GM21360 (cell line): ENCODE measurements at regions not wholly inside any gene's neighbourhood (a gene's known extent, or its start where the extent isn't known, plus 50 kb on each side); places are given as distances from the start of the nearest gene placed in this dataset.

Source experiments
- ATAC-seq: cut with Tn5 transposase; IDR thresholded peaks from one replicate; pipeline ENCODE4 v1.9.1; 2021; ENCODE audit warnings: mild to moderate bottlenecking, moderate library complexity; ENCODE audit not compliant: unreplicated experiment

DNA sequence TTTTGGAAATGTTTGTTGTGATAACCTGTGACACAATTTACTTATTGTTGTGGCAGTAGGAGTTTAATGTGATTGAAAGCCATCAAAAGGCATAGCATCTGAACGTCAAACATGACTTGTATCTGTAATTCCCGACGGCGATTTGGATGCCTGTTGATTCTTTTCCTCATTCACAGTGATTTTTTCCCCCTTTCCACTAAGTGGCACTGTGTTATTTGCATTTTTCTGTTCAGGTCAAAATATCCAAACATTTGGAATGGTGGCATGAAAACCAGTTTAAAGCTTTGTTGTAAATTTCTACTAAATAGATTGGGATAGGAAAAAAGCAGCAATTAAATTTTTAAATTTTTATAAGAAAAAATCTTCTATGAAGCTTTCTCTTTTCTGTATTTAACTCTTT, 259.9 kb upstream of the KCNH8 start:
- no peak for ATAC-seq

DNA sequence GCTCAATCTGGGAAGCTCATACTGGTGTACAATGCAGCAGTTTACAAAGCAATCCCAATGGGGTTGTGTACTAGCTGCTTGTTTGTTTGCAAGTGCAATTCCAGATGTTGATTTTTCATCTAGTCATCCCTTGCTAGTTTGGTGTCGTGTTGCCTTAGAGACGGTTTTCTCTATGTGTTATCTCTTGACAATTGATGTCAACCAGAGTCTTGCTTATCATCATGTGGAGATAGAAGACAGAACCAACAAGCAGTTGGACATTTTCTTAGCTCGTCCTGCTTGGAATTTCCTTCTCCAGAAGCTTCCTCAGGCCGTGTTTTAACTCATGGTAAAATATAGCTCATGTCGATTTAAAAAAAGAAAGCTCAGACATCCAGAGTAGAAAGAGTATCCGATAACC, 262.0 kb upstream of the KCNH8 start:
- no peak for ATAC-seq

DNA sequence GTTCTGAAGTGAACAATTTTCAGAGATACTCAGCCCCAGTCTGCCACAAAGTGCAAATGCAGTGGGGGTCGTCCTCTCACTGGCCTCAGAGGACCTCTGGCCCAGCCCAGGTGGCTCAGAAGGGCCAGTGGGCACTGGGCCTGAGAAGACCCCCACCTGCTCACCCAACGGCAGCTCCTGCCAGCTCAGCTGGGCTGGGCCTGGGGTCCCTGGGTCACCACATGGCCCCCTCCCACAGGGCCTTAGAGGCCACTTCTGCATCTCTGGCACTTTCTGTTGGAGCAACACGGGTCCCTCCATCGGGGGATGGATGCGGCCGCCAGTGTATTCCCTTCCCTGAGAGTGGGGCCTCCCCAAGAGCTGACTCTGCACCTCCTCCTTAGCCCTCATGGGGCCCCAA, 262.7 kb upstream of the KCNH8 start:
- ATAC-seq = no peak

DNA sequence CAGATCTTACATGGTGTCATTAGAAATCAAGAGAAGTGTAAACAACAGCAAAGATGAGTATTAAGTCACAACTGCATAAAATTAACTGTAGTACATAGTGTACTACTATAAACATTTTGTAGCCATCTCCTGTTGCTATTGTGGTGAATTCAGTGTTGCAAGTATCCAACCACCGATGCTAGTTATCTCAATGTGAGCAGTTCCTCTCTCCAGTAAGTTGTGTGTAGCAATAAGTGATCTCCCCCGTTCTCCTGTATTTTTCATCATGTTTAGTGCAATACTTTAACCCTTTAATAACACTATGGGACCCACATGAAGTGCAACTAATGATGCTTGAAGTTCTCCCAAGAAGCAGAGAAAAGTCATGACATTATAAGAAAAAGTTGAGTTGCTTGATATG, 264.7 kb upstream of the KCNH8 start:
- ATAC-seq = no peak

DNA sequence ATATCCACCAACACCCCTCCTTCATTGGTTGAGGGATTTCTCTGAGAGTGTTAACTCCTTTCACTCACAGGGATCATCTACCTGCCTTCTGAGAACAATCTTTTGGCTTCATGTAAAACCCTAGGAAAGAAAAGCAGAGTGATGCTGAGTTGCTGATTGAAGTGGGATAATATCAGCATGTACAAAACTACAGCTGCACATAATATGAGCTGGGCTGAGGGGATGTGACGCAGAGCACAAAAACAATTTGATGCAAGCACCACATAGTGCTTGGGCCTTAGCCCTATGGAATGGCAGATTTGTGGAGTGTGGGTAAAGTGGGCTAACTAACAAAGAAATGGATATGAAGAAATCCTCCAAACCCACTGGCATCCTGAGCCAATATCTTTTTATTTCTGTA, 267.6 kb upstream of the KCNH8 start:
- no peak for ATAC-seq

DNA sequence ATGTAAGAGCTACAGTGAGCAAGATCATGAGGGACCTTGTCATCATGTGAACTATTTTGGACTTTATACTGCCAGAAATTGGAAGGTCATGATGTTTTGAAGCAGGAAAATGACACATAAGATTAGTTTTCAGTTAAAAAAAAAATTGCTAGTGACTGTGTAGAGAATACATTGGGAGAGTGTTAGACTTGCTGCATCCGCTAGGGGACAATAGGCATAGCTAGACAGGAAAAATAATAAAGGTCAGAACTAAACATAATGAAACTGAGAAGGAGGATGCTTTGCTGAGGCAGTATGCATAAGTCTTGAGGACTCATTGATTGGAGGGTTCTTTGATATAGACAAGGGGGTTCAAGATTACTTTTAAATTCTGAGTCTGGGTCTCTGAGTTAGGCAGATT, 275.8 kb upstream of the KCNH8 start:
- ATAC-seq = no peak

DNA sequence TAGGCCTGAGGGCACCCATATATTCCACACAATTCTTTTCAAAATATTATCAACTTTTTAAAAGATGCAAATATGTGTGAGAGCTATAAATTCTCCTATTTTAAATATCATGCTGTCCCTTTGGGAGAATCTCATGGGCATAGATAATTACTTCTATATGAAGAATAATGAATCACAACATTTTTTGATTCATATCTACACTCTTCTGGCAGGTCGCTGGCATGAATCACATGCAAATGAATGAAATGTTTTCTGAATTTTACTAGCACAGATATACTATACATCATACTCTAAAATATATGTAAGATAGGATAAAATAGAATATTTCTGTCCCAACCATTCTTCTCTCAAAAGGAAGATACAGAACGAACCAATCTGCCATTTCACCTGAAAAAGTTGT, 277.7 kb upstream of the KCNH8 start:
- no peak for ATAC-seq

DNA sequence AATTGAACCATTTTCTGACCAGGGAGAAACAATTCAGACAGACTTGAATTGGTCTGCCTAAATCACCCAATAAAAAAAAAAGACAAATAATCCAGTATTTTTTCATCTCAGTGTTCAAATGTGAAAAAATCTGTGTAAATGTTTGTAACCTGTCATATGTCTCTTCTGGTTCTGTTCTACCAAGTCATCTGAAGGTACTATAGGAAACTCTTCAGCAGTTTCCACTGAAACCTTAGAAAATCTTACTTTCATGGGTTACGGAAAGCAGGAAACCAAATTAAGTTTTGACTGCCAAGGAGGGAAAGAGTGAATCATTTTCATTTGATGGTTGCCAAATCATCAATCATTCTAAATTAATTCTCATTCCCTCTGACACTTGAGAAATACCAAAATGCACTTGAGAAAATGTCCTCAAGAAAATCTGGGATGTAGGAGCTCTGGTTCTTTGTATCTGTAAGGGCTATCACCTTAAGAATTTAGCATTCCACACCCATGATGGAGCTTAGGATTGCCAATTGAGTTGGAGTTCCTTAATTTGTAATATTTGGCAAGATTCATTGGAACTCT, 278.2 kb upstream of the KCNH8 start:
- ATAC-seq = no peak

DNA sequence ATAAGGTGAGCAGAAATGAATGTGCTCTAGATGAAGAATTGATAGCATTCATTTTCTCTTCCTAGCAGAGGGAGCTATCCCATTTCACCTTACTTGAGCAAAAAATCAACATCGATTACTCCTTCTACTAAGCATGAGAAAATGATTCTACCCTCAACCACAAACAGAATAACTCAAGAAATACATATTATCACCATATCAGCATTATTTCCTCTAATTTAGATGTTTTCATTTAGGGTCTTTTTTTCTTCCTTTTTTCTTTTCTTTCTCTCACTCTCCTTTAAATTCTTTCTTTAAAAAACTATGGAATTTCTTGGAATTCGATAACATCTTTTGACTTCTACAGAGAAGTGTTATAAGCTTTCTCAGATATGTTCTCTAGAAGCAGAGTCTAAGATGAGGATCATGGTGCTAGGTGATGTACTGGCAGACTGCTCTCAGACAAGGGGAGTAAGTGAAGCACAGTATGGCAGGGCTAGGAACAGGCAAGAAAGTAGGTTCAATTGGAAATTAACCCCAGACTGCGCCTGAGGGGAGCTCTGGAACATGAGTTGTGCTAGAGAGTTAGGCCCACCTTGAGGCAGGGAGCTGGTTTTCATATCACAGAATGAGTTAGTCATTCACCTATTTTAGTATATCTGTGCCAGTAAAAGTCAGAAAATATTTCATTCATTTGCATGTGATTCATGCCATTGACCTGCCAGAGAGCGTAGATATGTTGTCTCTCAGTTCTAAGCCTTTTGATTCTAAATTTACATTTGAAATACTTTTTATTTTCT, 279.2 kb upstream of the KCNH8 start:
- no peak for ATAC-seq

DNA sequence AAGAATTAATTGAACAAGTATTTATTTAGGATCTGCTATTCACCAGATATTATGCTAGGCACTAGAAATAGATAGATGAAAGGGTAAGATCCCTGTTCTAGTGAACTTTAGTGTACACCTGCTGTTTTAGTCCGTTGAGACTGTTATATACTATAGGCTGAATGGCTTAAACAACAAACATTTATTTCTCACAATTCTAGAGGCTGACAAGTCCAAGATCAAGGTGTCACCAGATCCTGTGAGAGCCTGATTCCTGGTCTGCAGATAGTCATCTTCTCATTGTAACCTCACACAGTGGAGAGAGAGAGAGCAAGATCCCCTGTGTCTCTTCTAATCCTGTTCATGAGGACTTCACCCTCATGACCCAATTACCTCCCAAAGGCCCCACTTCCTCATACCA, 281.4 kb upstream of the KCNH8 start:
- ATAC-seq = no peak

DNA sequence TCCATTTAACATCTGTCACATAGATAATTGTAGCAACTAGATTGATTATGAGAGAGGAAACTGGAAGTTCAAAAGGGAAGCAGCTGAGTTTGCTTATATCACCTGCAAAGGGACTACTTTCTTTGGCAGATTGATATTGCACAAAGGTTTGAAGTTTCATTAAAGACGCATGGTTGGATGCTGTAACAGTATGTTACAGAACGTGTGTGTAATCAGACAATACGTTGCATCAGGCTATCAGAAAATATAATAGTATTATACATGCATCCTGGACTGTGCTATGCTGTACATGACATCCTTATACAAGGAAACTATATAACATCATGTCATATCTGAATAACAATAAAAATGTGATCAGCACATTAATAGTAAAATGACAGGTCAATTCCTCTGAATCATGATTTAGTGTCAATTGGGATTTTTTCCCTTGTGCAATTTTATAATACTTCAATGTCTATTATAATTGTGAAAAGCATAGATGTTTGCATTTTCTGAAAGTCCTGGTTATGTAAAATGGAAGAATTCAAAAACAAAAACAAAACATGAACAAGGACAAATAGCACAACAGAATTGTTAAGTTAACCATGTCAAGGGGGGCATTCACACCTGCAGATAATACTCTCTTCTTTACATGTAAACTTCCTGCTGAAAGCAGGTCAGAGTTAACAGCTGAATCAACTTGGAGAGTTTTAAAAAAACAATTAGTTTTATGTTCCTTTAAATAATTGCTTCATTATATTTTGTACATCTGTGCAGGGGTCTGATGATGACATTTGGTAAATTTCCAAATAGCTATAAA, 283.2 kb upstream of the KCNH8 start:
- no peak for ATAC-seq

DNA sequence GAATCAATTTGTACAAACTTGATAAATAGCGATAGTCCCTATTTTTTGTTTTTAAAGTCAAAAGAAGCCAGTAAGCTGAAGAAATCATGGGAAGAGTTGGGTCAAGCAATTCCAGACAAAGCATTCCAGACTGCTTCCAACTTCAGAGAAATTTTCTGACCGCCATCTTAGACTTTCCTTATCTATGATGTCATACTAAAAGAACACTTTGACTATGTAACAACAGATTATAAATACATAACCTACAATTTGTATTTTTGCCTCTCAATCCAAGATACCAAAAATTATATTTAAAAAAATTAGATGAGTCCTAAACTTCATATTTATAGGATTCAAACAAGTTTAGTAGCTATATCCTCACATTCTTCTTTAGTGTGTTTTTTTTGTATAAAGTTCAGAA, 286.2 kb upstream of the KCNH8 start:
- ATAC-seq = no peak

DNA sequence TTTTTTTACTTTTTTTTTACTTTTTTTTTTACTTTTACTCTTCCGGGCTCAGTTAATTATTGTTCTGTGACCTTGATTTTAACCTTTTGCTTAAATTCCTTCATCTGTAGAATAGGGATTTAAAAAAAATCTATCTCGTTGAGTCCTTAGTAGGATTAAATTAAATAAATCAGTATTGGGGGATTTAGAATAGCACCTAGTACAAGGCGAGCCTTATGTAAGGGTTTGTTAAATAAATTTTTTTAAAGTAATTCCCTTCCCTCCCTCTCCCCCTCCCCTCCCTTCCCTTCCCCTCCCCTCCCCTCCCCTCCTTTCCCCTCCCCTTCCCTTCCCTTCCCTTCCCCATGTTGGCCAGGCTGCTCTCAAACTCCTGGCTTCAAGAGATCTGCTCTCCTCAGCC, 287.2 kb upstream of the KCNH8 start:
- no peak for ATAC-seq

DNA sequence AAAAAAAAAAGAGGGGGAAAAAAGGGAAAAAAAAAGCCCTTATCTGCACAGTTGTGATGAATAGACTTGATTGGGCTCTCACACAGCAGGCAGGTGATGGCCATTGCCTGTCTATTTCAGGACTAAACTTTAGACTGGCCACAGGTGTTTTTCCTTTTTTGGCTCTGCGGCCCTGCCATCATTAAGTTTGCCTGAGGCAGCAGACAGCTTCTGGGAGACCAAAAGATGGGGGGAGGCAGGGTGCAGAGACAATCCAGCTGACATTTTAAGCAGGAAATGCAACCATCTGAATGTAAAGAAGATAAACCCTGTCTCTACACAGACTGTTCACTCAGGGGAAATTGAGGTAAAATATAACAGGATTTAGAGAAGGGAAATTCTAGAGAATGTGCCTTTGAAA, 295.0 kb upstream of the KCNH8 start:
- ATAC-seq = no peak

DNA sequence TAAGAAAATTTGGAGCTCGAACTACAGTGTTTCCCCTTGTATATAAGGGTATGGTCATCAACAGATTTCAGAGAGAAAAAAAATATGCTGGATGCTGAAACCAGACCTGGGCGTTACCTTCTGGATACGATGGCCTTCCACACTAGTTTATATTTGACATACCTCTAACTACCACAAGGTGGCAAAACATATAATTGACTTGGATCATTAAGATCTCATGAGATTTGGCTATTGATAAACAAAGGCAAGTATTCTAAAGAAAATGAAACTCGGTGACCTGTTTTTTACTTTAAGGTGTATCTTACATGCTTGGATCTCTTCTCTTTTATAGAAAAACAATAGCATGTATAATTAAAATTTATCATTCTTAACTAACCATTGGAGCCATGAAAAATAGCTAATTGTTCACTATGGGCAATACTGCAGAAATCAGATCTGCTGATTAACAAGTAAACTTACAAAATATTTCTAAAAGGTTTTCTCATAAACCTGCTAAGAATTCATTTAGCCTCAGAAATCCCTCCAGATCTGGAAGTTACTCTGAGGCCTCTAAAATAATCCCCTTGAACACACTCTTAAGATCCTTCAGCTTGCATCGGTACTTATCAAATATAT, 300.6 kb upstream of the KCNH8 start:
- ATAC-seq = peak; percentile 75

DNA sequence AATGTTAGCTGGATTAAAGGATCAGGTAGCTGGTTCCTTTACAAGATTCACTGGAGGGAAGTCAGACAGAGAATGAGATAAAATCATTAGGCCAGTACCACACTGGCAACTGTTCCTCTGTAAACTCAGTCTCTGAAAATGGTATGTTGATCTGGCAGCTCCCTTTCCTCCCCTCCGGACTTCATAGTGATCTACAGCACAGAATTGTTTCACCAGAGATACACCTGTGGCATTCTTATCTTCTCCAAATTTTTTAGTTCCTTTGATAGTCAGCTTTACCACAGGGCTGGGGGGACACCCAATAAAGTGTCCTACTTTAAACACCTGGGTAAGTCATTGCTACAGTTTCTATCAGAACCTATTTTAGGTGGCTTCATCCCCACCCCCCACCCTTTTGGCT, 304.3 kb upstream of the KCNH8 start:
- no peak for ATAC-seq

DNA sequence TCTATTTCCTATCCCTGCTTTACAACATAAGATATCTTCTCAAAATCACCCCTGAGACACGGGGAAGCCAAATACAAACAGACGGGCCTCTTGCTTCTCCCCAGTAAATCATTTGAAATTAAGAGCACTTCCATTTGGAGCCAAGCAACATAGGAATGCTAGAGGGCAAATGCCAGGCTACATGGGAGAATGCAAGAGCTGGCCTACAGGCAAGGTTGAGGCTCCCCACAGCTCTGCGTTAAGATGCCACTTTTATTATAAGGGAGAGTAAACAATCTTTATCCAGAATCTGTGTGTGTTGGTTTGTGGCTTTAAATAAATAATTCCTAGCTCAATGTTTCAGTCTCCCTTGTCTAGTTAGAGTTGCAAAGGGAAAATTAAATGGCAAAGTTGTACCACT, 305.1 kb upstream of the KCNH8 start:
- no peak for ATAC-seq

DNA sequence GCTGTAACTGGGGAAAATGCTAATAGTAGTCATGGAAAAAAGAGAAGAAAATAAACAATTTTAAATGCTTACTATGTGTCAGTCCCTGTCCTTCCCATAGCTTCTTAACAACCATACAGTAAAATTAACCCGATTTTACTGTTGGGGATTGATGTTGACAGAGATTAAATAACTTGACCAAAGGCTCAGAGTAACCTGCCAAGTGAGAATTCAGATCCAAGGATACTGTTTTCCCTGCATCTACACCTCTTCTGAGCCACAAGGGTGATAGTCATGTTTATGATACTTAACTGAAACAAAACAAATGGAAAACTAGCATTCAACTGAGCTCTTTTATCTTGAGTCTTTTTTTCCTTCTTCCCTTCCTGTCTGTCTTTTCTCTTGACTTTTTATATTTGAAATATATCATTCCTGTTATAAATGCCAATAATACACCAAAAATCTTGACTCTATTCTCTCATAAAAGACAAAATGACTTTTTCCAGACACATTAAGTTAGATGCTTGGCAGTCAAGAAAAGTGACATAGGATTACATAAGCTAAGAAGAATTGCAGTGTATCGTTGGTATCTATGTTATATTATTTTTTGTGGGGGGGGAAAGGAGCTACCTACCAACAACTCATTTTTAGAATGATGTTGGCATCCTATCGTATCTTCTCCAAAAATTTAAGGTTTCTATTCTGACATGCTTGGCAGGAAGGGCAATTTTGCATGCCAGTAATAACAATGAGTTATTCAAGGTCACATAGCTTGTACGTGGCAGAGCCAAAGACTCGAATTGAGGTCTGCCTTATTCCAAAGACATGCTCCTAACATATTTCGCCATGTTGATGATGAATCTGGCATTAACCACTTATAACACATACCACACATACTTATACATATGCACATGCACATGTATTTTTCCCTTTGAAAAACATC, 306.6 kb upstream of the KCNH8 start:
- no peak for ATAC-seq

DNA sequence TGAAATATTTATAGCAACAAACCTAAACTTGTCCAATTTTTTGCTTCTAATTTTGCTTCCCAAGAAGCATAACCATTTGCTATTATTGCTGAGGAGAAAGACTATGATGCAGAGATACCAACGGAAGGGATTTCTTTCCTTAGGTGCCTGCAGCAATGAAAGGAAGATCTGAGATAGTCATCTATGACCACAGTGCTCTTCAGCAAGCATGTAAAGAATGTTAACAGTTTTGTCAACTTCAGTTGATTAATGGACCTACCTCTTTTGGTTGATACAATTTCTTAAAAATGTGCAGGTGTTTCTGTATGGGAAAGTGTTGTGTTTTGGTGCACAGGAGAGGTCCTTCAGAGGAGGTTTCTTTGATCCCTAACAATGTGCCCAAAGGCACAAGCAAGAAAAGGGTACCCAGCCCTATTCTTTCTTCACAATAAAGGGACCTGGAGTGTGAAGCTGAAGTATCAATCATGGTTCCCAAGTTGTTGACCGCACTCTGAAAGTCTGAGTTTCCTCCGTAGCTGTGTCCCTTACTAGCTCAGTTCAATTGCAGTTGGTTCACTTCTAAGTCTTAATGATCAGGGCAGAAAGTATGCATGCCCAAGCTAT, 307.7 kb upstream of the KCNH8 start:
- ATAC-seq = no peak

DNA sequence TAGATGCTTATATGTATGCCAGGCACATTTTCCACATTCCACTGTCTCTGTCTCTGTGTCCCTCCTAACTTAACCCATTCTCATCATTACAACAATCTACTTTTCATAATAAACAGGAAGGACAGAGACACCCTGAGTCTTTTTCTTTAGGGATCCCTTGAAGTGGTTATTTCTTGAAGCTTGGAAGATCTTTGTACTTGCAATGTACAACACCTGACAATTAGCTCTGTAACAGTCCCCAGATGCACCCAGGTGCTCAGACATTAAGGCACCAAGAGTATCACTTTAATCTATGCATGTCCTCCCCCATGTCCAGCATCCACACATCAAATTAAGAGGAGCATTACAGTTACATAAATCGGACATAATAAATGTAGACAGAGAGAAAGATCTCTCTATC, 309.6 kb upstream of the KCNH8 start:
- no peak for ATAC-seq
